Stimulated activated CD8-positive, alpha-beta memory T cell treated with anti-CD3 and anti-CD28 coated beads, Interleukin-15, amount 100 ng/mL, for 1 hour (primary cell): ENCODE measurements at regions not wholly inside any gene's neighbourhood (a gene's known extent, or its start where the extent isn't known, plus 50 kb on each side); places are given as distances from the start of the nearest gene placed in this dataset.

ENCODE experiments used
- DNase-seq: peaks from one replicate; pipeline ENCODE4 v3.0.0-alpha.2; 2020; ENCODE audit warnings: low read depth

- no peak for DNase-seq
These were observed 75.8 kb upstream of the NEBL start for GRCh38 chr10:20972925-20973324.

DNA sequence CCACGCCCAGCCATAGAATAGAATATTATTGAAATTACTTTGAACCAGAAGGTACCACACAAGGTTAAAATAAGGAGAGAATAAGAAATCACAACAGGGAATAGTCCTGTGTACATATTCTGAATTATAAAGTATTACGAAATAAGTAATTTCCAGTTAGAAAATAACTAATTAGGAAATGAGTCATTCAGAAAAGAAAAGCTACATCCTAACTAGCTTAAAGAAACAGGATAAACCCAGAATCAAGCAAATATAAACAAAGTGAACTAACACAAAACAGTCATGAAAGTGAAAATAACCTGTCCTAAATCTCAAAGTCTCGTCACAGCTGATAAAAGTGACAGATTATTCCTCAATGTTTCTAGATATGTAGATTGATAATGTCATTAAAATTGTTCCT is 74.8 kb upstream of the NEBL start:
- no peak for DNase-seq

GRCh38 chr10:20970708-20971107 is 73.6 kb upstream of the NEBL start:
- DNase-seq: no peak

GRCh38 chr10:20970044-20970443 is 72.9 kb upstream of the NEBL start:
- DNase-seq: no peak

DNA sequence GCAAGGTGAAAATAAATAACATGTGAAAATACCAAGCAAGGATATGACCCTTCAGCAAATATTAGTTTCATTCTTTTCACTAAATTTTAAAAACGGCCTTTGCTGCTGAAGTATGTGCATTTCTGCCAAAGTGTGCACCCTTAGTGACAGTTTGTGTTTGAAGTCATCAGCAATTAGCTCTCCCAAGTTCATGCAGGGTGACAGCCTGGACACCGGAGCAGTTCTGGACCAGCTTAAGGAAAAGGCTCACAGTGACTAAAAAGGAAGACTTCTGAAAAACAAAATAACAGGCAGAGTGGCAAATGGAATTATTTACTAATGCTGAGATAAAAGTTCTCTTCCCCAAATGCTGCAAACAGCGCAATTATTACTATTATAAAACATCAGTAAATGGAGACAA is 69.3 kb upstream of the NEBL start:
- DNase-seq: no peak

DNA sequence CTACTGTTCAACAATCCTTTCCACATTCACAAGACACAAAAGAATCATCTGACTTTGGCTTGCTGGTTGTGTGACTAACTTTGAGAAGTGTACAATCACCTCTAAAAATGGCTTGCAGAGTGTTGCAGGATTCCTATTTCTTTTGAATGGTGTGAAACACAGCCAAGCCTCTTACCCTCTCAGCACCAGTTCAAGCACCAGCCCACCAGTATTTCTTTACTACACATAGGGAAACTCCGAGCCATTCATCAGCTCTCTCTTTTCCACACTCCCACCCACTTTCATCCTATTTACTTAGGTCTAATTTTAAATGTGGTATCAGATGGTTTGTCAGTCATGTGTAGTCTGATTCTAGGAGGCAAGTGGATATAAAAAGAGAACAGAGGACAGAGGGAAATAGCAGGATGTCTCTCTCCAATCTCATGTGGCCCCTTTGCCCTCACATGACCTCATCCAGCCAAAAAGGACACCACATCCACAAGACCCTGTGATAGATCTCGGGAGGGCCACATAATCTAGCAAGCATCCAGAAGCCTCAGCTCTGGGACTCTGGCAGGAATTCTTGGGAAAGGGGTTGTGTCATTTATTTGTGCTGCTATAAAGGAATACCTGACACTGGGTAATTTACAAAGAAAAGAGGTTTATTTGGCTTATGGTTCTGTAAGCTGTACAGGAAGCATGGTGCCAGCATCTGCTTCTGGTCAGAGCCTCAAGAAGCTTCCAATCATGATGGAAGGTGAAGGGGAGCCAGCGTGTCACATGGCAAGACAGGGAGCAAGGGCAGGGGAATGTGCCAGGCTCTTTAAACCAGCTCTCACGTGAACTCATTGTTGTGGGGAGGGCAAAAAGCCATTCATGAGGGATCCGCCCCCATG is 66.8 kb upstream of the NEBL start:
- DNase-seq: no peak

GRCh38 chr10:20963056-20963455 is 65.9 kb upstream of the NEBL start:
- no peak for DNase-seq

DNA sequence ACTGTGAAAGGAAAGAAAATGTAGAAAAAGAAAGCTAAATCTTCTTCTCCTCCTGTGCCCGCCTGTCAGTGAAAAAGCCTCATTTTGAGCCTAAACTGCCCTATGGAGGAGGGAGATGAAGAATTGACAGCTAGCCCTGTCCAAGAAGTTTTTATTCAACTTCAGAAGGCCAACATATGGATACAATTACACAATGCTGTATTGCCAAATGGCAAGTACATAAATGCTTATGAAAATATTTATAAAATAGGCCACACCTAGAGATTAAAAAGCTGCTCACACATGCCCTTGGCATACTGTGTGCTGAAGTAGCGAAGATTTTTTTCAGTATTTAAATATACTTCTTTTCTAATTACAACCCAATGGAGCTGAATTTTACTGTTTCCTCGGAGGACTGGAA is 65.1 kb upstream of the NEBL start:
- no peak for DNase-seq

DNA sequence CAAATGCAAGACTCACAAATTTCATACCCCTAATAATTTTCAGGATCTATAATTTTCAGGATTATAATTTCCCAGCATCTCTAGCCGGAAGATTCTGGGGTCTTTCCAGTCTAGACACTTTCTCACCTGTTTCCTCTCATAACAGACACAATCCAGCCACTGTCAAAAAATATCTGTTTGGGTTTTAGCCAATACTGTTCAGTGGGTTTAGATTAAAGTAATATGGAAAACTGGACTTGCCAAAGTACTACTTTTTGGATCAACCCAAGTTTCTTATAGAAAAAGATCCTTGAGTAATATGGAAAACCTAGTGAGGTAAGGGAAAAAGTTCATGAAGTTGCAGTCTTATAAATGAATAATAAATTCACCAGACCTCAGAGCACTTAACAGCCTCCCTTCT is 62.1 kb upstream of the NEBL start:
- no peak for DNase-seq

DNA sequence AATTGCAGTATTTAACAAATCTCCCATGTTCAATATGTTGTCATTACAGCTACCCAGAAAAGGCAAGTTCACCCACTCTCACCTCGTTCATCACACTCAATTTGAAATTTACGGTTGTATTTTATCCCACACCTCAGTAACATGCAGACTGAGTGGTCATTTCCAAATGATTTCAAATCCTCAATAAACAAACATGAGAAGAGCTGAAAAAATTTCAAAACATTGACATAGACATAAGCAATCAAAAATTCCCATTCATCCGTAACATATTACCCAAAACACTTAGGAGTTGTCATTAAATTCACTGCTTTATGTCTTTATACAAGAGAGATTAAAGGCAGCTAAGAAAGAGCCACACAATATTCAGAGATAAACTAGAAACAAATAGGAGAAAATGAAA is 61.7 kb upstream of the NEBL start:
- DNase-seq: no peak

GRCh38 chr10:20958225-20958624 is 61.1 kb upstream of the NEBL start:
- DNase-seq: no peak

DNA sequence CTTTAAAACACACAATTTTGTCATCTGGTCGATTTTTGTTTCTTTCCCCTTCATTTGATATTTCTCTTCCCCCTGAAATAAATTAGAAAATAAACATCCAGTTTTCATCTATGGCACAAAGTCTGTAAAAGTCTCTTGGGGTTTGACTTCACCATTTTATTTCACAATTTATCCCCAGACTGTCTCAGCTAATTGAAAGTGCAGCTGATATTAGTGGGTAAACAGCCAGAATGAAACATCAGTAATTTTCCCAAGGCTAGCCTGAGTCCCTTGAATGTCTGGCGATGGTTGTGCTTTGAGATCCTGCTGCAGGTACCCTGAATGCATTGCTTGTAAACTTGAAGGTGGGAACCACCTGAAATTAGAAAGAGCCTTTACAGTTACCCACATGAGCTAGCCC is 60.6 kb upstream of the NEBL start:
- no peak for DNase-seq

DNA sequence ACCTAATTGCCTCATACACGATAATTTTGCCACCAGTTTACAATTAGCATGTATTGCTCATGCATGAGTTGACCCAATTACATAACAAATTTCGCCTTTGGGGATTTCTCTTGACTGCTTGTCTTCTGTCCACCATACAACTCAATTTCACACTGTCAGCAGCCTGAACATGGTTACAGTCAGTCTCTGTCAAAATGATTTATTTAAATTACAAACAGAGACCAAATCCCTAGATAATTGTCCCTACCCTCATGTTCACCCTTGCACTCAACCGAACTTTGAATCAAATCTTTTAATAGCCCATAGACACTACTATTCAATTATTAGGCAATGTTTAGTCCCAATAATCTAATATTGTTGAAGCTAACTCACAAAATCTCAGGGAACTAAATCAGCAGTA is 59.7 kb upstream of the NEBL start:
- DNase-seq: no peak

GRCh38 chr10:20955355-20955893 is 58.3 kb upstream of the NEBL start:
- no peak for DNase-seq

DNA sequence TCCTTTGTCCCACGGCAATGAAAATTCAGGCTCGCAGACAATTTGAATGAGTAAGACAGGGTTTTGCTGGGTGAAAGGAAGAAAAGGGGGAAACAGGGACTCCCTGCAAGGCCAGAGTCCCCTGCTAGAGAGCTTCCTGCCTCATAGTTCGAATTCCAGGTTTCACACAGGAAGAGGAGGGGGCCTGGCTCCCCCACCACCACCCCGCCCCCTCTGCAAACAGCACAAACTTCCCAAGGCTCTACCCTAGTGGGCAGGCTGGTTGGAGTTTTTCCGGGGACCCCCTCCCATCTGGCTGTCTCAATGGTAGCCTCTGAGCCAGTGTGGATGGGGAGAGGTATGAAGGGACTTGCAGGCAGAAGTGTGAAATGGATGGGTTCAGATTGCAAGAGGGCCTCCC is 57.4 kb upstream of the NEBL start:
- DNase-seq: no peak

GRCh38 chr10:20953120-20953519 is 56.0 kb upstream of the NEBL start:
- DNase-seq: no peak

GRCh38 chr10:20949967-20950366 is 52.9 kb upstream of the NEBL start:
- DNase-seq: no peak

GRCh38 chr10:20948686-20949327 is 51.7 kb upstream of the NEBL start:
- no peak for DNase-seq
